HepG2 (cell line): ENCODE measurements at regions not wholly inside any gene's neighbourhood (a gene's known extent, or its start where the extent isn't known, plus 50 kb on each side); places are given as distances from the start of the nearest gene placed in this dataset.

ENCODE experiments used
- ATAC-seq: fragments of 200-7000 bp; cut with Tn5 transposase; 3 replicates; pipeline ENCODE4 v1.9.1; 2020; ENCODE audit warnings: mild to moderate bottlenecking, moderate library complexity
- BruUV-seq: library from RNA; stranded (reverse); fragments of 400-500 nt; replicated peaks from 2 replicates; lab custom pipeline; 2021; lab: Mats Ljungman, UMichigan
- CTCF ChIA-PET: fragments of 300-600 bp; formaldehyde crosslinking; extraction: SDS; loops from one replicate; lab custom pipeline; 2021; ENCODE audit warnings: low total read pairs, inconsistent platforms, low intra/inter-chr PET ratio; lab: Yijun Ruan, JAX
- POLR2A ChIA-PET: fragments of 350-600 bp; sonication (Branson Sonifier 250); formaldehyde crosslinking; loops from one replicate; lab custom pipeline; 2020; ENCODE audit warnings: antibody characterized with exemption, inconsistent platforms; lab: Yijun Ruan, JAX
- DNase-seq: peaks from one replicate; pipeline ENCODE4 v3.0.0-alpha.2; 2015; ENCODE audit warnings: low spot score
- FAIRE-seq: peaks from 3 replicates; lab custom pipeline; 2011; peaks lifted over from hg19 to GRCh38; lab: Jason Lieb, UNC
- H2AFZ ChIP-seq: one replicate; pipeline ENCODE4 v1.6.1; 2011; ENCODE audit warnings: low read length, inconsistent platforms
- H3K27ac ChIP-seq: fragments of 300-600 bp; 3 replicates; pipeline ENCODE4 v1.8.0; 2011; ENCODE audit warnings: mixed run types, mild to moderate bottlenecking, mixed read lengths, low read length, inconsistent platforms; ENCODE audit not compliant: insufficient read depth; ENCODE audit errors: extremely low read length
- H3K27me3 ChIP-seq, 2 experiments: fragments of 200-600 bp in 1 of 2; 2 replicates in 1 of 2; 3 replicates in 1 of 2; pipeline versions ENCODE4 v1.6.0 to v1.8.0; 2011; ENCODE audit warnings: low read length in 2 of 2, mild to moderate bottlenecking in 2 of 2, moderate library complexity in 2 of 2, inconsistent platforms in 1 of 2; ENCODE audit not compliant: insufficient read depth in 2 of 2, control insufficient read depth in 1 of 2
- H3K36me3 ChIP-seq, 2 experiments: fragments of 200-600 bp in 1 of 2; replicated peaks in 1 of 2; 2 replicates in 1 of 2; 3 replicates in 1 of 2; pipeline versions ENCODE4 v1.5.1 to v1.8.0; 2011; ENCODE audit warnings: low read length in 2 of 2, inconsistent platforms in 1 of 2; ENCODE audit not compliant: insufficient read depth in 2 of 2, control insufficient read depth in 1 of 2
- H3K4me1 ChIP-seq: 2 replicates; pipeline ENCODE4 v1.5.1; 2012; ENCODE audit warnings: low read length, inconsistent platforms; ENCODE audit not compliant: insufficient read depth
- H3K4me2 ChIP-seq: 2 replicates; pipeline ENCODE4 v1.6.0; 2011; ENCODE audit warnings: low read depth, low read length, inconsistent platforms
- H3K4me3 ChIP-seq, 3 experiments: fragments of 200-600 bp in 1 of 3; sonication (generic), shearing (Covaris generic) in 1 of 3; replicated peaks in 1 of 3; 2 replicates each; pipeline ENCODE4 v1.5.1; 2011 to 2016; ENCODE audit warnings: low read length in 3 of 3, inconsistent platforms in 2 of 3, low read depth in 2 of 3, mild to moderate bottlenecking in 2 of 3, control low read depth in 1 of 3, mixed read lengths in 1 of 3; ENCODE audit not compliant: insufficient read depth in 1 of 3
- H3K79me2 ChIP-seq: one replicate; pipeline ENCODE4 v1.6.1; 2011; ENCODE audit warnings: low read length, inconsistent platforms; ENCODE audit not compliant: insufficient read depth
- H3K9ac ChIP-seq: 2 replicates; pipeline ENCODE4 v1.6.0; 2011; ENCODE audit warnings: mild to moderate bottlenecking, low read depth, low read length, inconsistent platforms; ENCODE audit not compliant: insufficient read depth
- H3K9me3 ChIP-seq: 2 replicates; pipeline ENCODE4 v1.5.1; 2012; ENCODE audit warnings: mild to moderate bottlenecking, low read length
- H4K20me1 ChIP-seq: 2 replicates; pipeline ENCODE4 v1.6.0; 2011; ENCODE audit warnings: inconsistent platforms, mild to moderate bottlenecking, low read length, moderate library complexity; ENCODE audit not compliant: insufficient read depth
- MZF1 ChIP-seq: sonication (generic); formaldehyde crosslinking; IDR thresholded peaks from 2 replicates; pipeline ENCODE4 v1.8.1; 2023; ENCODE audit warnings: mild to moderate bottlenecking, missing genetic modification reagents, borderline replicate concordance
- RFXANK ChIP-seq: IDR thresholded peaks from 2 replicates; pipeline ENCODE4 v1.6.1; 2016
- SYNCRIP ChIP-seq: fragments of 200-400 bp; formaldehyde crosslinking; IDR thresholded peaks from 2 replicates; pipeline ENCODE4 v1.6.1; 2018; ENCODE audit warnings: mild to moderate bottlenecking, low read depth, low read length; ENCODE audit not compliant: insufficient read depth
- ZBTB37 ChIP-seq: sonication (generic); formaldehyde crosslinking; IDR thresholded peaks from 2 replicates; pipeline ENCODE4 v1.4.0; 2020; ENCODE audit warnings: mild to moderate bottlenecking, missing genetic modification reagents
- ZBTB39 ChIP-seq: sonication (generic); formaldehyde crosslinking; IDR thresholded peaks from 2 replicates; pipeline ENCODE4 v1.5.0; 2020; ENCODE audit warnings: missing genetic modification reagents
- ZNF136 ChIP-seq: sonication (generic); formaldehyde crosslinking; IDR thresholded peaks from 2 replicates; pipeline ENCODE4 v1.8.1; 2022; ENCODE audit warnings: low read depth, mild to moderate bottlenecking, moderate library complexity, missing genetic modification reagents
- ZNF367 ChIP-seq: sonication (generic); formaldehyde crosslinking; IDR thresholded peaks from 2 replicates; pipeline ENCODE4 v1.4.0; 2020; ENCODE audit warnings: missing genetic modification reagents, borderline replicate concordance
- WGBS: methylation state at CpG from one replicate; pipeline ENCODE4 v1.1.6; 2017; ENCODE audit warnings: low lambda C conversion rate; 5-methylcytosine and 5-hydroxymethylcytosine counted together
- in situ Hi-C: cut with HindIII; loops from 2 replicates; pipeline ENCODE4 v1.10.0; 2017; ENCODE audit warnings: low pct_unique_long_range_greater_than_20kb; ENCODE audit not compliant: extremely low pct_ligation_motif_present
- intact Hi-C: fragments of 100-400 bp; cut with micrococcal nuclease; formaldehyde crosslinking; loops from one replicate; pipeline ENCODE4 v1.10.0; 2022; ENCODE audit not compliant: unreplicated experiment

GRCh38 chr6:66326228-66326627 is 619.2 kb upstream of the EYS start:
- H3K27me3 ChIP-seq = no peaks in the 10 kb centered on the region
- no peak overlapping the region for H3K4me3 ChIP-seq
- no peak for DNase-seq
- ChIA-PET CTCF (no interaction called here), POLR2A (no interaction called here)
- BruUV-seq = no TSS peak
- in situ Hi-C loops = no loop called here
- H3K79me2 ChIP-seq = no peaks in the 10 kb centered on the region
- TF ChIP-seq ZBTB37 (CRISPR knock-in tag) (no peak), ZNF136 (CRISPR knock-in tag) (no peak), MZF1 (no peak), ZBTB39 (CRISPR knock-in tag) (no peak), SYNCRIP (no peak), ZNF367 (no peak), RFXANK (CRISPR knock-in tag) (no peak)
- no peaks in the 10 kb centered on the region for H3K36me3 ChIP-seq
- H3K9me3 ChIP-seq = no peaks in the 10 kb centered on the region
- H3K4me1 ChIP-seq = no peaks in the 10 kb centered on the region
- no peak overlapping the region for H3K27ac ChIP-seq
- WGBS = 5% methylated on average over 3 of the region's 3 CpGs
- no peaks in the 10 kb centered on the region for H4K20me1 ChIP-seq
- ATAC-seq = no peak
- no peak for FAIRE-seq
- no peak overlapping the region for H2AFZ ChIP-seq
- no peak overlapping the region for H3K9ac ChIP-seq
- H3K4me2 ChIP-seq = no peak overlapping the region
- intact Hi-C loops = no loop called here
